ENCODE measurements at regions not wholly inside any gene's neighbourhood (a gene's known extent, or its start where the extent isn't known, plus 50 kb on each side); places are given as distances from the start of the nearest gene placed in this dataset.

DNA sequence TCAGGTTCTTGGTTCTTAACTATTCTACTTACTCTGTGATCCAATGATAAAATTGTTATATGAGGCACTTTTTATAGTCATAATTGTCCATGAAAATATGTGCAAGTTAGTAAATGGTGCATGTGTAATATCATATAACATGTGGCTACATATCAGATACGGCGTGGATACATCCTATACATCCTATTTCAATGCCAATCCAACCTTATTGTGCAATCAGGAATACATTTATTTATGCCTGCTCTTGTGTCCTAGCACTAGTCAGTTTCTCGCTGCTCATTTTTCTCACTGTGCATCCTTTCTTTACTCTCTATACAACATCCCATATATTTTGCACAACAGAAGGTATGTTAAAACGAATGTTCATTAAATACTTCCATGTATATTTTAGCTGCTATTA is 1141.1 kb downstream of the FAT4 start:
- no peaks in the 10 kb centered on the region for H3K27me3 ChIP-seq (ENCODE audit: control insufficient read depth, insufficient read depth, low read length)
- H3K4me2 ChIP-seq (ENCODE audit: low read length), result no peak overlapping the region
- H3K36me3 ChIP-seq (ENCODE audit: insufficient read depth, low read length), result no peaks in the 10 kb centered on the region
- no peak overlapping the region for H3K9ac ChIP-seq (ENCODE audit: low read depth, low read length)
- H3K4me1 ChIP-seq (ENCODE audit: control insufficient read depth, insufficient read depth, low read length), result peaks cover 10% of the 10 kb centered on the region
- H3K4me3 ChIP-seq (ENCODE audit: low read length), result no peak overlapping the region
- H3K9me3 ChIP-seq (replicated peaks; ENCODE audit: low read length), result no peaks in the 10 kb centered on the region

GRCh38 chr4:126458993-126459392 is 1144.2 kb downstream of the FAT4 start:
- H3K9me3 ChIP-seq (replicated peaks; ENCODE audit: low read length), result no peaks in the 10 kb centered on the region
- no peaks in the 10 kb centered on the region for H3K36me3 ChIP-seq (ENCODE audit: insufficient read depth, low read length)
- H3K4me2 ChIP-seq (ENCODE audit: low read length), result no peak overlapping the region
- no peaks in the 10 kb centered on the region for H3K27me3 ChIP-seq (ENCODE audit: control insufficient read depth, insufficient read depth, low read length)
- H3K4me3 ChIP-seq (ENCODE audit: low read length), result no peak overlapping the region
- no peaks in the 10 kb centered on the region for H3K4me1 ChIP-seq (ENCODE audit: control insufficient read depth, insufficient read depth, low read length)
- no peak overlapping the region for H3K9ac ChIP-seq (ENCODE audit: low read depth, low read length)

GRCh38 chr4:126465341-126465740 is 1150.6 kb downstream of the FAT4 start:
- H3K36me3 ChIP-seq (ENCODE audit: insufficient read depth, low read length), result no peaks in the 10 kb centered on the region
- no peak overlapping the region for H3K4me3 ChIP-seq (ENCODE audit: low read length)
- no peaks in the 10 kb centered on the region for H3K9me3 ChIP-seq (replicated peaks; ENCODE audit: low read length)
- H3K4me2 ChIP-seq (ENCODE audit: low read length), result no peak overlapping the region
- no peaks in the 10 kb centered on the region for H3K4me1 ChIP-seq (ENCODE audit: control insufficient read depth, insufficient read depth, low read length)
- no peaks in the 10 kb centered on the region for H3K27me3 ChIP-seq (ENCODE audit: control insufficient read depth, insufficient read depth, low read length)
- H3K9ac ChIP-seq (ENCODE audit: low read depth, low read length), result no peak overlapping the region

GRCh38 chr4:126466848-126467247 is 1152.1 kb downstream of the FAT4 start:
- Histone ChIP-seq H3K4me3 (ENCODE audit: low read length) (no peak overlapping the region), H3K36me3 (ENCODE audit: insufficient read depth, low read length) (no peaks in the 10 kb centered on the region), H3K4me2 (ENCODE audit: low read length) (no peak overlapping the region), H3K27me3 (ENCODE audit: control insufficient read depth, insufficient read depth, low read length) (no peaks in the 10 kb centered on the region), H3K9me3 (replicated peaks; ENCODE audit: low read length) (no peaks in the 10 kb centered on the region), H3K9ac (ENCODE audit: low read depth, low read length) (no peak overlapping the region), H3K4me1 (ENCODE audit: control insufficient read depth, insufficient read depth, low read length) (no peaks in the 10 kb centered on the region)

DNA sequence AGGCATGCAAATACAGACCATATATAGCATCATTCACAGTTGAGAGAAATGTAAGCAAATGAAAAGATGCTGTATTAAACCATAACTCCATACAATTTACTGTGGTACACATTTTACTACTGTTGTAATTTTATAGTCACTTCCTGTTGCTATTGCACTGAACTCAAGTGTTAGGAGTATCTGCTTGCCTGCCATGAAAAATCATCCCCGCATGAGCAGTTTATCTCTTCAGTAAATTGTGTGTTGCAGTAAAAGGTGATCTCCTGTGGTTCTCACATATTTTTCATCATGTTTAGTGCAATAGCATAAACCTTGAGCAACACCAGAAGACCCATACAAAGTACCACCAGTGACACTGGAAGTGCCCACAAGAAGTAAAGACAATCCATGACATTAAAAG is 1153.4 kb downstream of the FAT4 start:
- Histone ChIP-seq H3K9ac (ENCODE audit: low read depth, low read length) (no peak overlapping the region), H3K4me1 (ENCODE audit: control insufficient read depth, insufficient read depth, low read length) (no peaks in the 10 kb centered on the region), H3K27me3 (ENCODE audit: control insufficient read depth, insufficient read depth, low read length) (no peaks in the 10 kb centered on the region), H3K4me3 (ENCODE audit: low read length) (no peak overlapping the region), H3K9me3 (replicated peaks; ENCODE audit: low read length) (no peaks in the 10 kb centered on the region), H3K4me2 (ENCODE audit: low read length) (no peak overlapping the region), H3K36me3 (ENCODE audit: insufficient read depth, low read length) (no peaks in the 10 kb centered on the region)

GRCh38 chr4:126470862-126471261 is 1156.1 kb downstream of the FAT4 start:
- Histone ChIP-seq H3K9ac (ENCODE audit: low read depth, low read length) (no peak overlapping the region), H3K27me3 (ENCODE audit: control insufficient read depth, insufficient read depth, low read length) (no peaks in the 10 kb centered on the region), H3K36me3 (ENCODE audit: insufficient read depth, low read length) (no peaks in the 10 kb centered on the region)

GRCh38 chr4:126475730-126476129 is 1157.0 kb upstream of the INTU start:
- Histone ChIP-seq H3K36me3 (ENCODE audit: insufficient read depth, low read length) (no peaks in the 10 kb centered on the region), H3K4me1 (ENCODE audit: control insufficient read depth, insufficient read depth, low read length) (no peaks in the 10 kb centered on the region), H3K9me3 (replicated peaks; ENCODE audit: low read length) (no peaks in the 10 kb centered on the region), H3K9ac (ENCODE audit: low read depth, low read length) (no peak overlapping the region), H3K4me3 (ENCODE audit: low read length) (no peak overlapping the region), H3K4me2 (ENCODE audit: low read length) (no peak overlapping the region), H3K27me3 (ENCODE audit: control insufficient read depth, insufficient read depth, low read length) (no peaks in the 10 kb centered on the region)

More at GRCh38 chr4:126470862-126471261, 1156.1 kb downstream of the FAT4 start:
- Histone ChIP-seq H3K4me1 (ENCODE audit: control insufficient read depth, insufficient read depth, low read length) (no peaks in the 10 kb centered on the region), H3K9me3 (replicated peaks; ENCODE audit: low read length) (no peaks in the 10 kb centered on the region), H3K4me3 (ENCODE audit: low read length) (no peak overlapping the region), H3K4me2 (ENCODE audit: low read length) (no peak overlapping the region)

DNA sequence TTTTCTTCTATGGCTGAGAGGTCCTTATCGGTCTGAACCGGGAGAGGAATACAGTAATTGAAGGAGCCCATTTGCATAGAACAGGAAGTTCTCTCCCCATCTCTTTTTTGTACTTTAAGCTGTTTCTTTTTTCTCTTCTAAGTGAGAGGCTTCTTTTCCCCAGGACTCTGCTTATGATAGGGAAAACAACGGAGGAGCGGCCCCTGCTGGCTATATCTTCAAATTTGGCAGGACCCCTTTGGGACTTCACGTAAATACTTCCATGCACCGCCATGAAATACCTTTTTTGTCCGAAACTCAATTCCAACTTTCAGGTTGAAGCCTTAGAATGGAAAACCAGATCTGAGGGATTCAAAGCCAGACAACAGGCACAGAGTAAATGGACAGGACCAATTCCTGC is 1153.0 kb upstream of the INTU start:
- H3K27me3 ChIP-seq (ENCODE audit: control insufficient read depth, insufficient read depth, low read length), result no peaks in the 10 kb centered on the region
- H3K4me1 ChIP-seq (ENCODE audit: control insufficient read depth, insufficient read depth, low read length), result no peaks in the 10 kb centered on the region
- H3K9ac ChIP-seq (ENCODE audit: low read depth, low read length), result no peak overlapping the region
- H3K9me3 ChIP-seq (replicated peaks; ENCODE audit: low read length), result no peaks in the 10 kb centered on the region
- H3K4me2 ChIP-seq (ENCODE audit: low read length), result no peak overlapping the region
- no peak overlapping the region for H3K4me3 ChIP-seq (ENCODE audit: low read length)
- H3K36me3 ChIP-seq (ENCODE audit: insufficient read depth, low read length), result no peaks in the 10 kb centered on the region

DNA sequence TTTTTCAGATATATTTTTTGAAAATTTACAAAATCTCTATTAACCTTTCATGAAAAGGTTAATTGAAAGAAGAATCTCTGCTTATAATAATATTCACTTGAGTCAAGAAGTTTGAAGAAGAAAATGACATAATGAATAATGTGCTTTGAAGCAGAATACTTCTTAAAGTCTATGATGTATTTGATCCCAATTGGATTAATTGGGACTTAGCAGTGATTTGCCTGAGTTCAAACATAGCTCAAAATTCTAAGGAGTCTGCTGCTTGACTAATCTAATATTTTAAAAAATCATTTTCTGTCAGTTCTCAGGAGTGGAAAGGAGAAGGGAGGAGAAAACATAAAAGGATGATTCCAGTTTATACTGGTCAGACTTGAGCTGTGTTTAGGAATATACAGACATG is 1150.4 kb upstream of the INTU start:
- Histone ChIP-seq H3K4me2 (ENCODE audit: low read length) (no peak overlapping the region), H3K9me3 (replicated peaks; ENCODE audit: low read length) (no peaks in the 10 kb centered on the region), H3K4me3 (ENCODE audit: low read length) (no peak overlapping the region), H3K27me3 (ENCODE audit: control insufficient read depth, insufficient read depth, low read length) (no peaks in the 10 kb centered on the region), H3K9ac (ENCODE audit: low read depth, low read length) (no peak overlapping the region), H3K4me1 (ENCODE audit: control insufficient read depth, insufficient read depth, low read length) (no peaks in the 10 kb centered on the region), H3K36me3 (ENCODE audit: insufficient read depth, low read length) (no peaks in the 10 kb centered on the region)

GRCh38 chr4:126486377-126486776 is 1146.4 kb upstream of the INTU start:
- Histone ChIP-seq H3K4me3 (ENCODE audit: low read length) (no peak overlapping the region), H3K4me2 (ENCODE audit: low read length) (no peak overlapping the region), H3K9me3 (replicated peaks; ENCODE audit: low read length) (no peaks in the 10 kb centered on the region), H3K27me3 (ENCODE audit: control insufficient read depth, insufficient read depth, low read length) (no peaks in the 10 kb centered on the region), H3K9ac (ENCODE audit: low read depth, low read length) (no peak overlapping the region), H3K4me1 (ENCODE audit: control insufficient read depth, insufficient read depth, low read length) (no peaks in the 10 kb centered on the region), H3K36me3 (ENCODE audit: insufficient read depth, low read length) (no peaks in the 10 kb centered on the region)

- no peaks in the 10 kb centered on the region for H3K4me1 ChIP-seq (ENCODE audit: control insufficient read depth, insufficient read depth, low read length)
- no peaks in the 10 kb centered on the region for H3K9me3 ChIP-seq (replicated peaks; ENCODE audit: low read length)
- no peak overlapping the region for H3K9ac ChIP-seq (ENCODE audit: low read depth, low read length)
- no peaks in the 10 kb centered on the region for H3K36me3 ChIP-seq (ENCODE audit: insufficient read depth, low read length)
- H3K4me3 ChIP-seq (ENCODE audit: low read length), result no peak overlapping the region
- H3K4me2 ChIP-seq (ENCODE audit: low read length), result no peak overlapping the region
- no peaks in the 10 kb centered on the region for H3K27me3 ChIP-seq (ENCODE audit: control insufficient read depth, insufficient read depth, low read length)
These were observed 1142.8 kb upstream of the INTU start for GRCh38 chr4:126489826-126490463.

GRCh38 chr4:126495163-126495752 is 1137.5 kb upstream of the INTU start:
- no peak overlapping the region for H3K9ac ChIP-seq (ENCODE audit: low read depth, low read length)
- no peak overlapping the region for H3K4me3 ChIP-seq (ENCODE audit: low read length)
- H3K36me3 ChIP-seq (ENCODE audit: insufficient read depth, low read length), result no peaks in the 10 kb centered on the region
- H3K9me3 ChIP-seq (replicated peaks; ENCODE audit: low read length), result no peaks in the 10 kb centered on the region
- no peaks in the 10 kb centered on the region for H3K27me3 ChIP-seq (ENCODE audit: control insufficient read depth, insufficient read depth, low read length)
- H3K4me1 ChIP-seq (ENCODE audit: control insufficient read depth, insufficient read depth, low read length), result no peaks in the 10 kb centered on the region
- no peak overlapping the region for H3K4me2 ChIP-seq (ENCODE audit: low read length)

Data from skeletal muscle satellite cell (primary cell).